ENCODE measurements at regions not wholly inside any gene's neighbourhood (a gene's known extent, or its start where the extent isn't known, plus 50 kb on each side); places are given as distances from the start of the nearest gene placed in this dataset.

DNA sequence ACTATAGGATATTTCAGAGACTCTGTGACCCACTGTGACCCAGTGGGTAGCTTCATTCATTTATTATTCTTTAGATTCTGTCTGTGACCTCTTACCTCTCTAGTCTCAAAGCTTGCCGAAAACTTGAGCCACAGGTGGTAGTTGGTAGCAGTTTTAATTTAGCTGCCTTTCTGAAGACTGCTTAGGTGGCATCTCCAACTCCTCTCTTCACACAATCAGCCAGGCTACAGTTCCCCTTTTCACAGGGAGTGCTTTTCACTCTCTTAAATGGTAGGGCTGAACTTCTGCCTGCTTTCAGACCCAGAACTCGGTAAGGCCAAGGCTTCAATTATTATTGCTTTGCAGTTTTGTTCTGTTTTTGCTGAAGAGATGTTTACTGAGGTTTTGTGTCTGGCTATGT, 349.6 kb downstream of the ARL6IP6 start:
- TF ChIP-seq, protein P1, sequence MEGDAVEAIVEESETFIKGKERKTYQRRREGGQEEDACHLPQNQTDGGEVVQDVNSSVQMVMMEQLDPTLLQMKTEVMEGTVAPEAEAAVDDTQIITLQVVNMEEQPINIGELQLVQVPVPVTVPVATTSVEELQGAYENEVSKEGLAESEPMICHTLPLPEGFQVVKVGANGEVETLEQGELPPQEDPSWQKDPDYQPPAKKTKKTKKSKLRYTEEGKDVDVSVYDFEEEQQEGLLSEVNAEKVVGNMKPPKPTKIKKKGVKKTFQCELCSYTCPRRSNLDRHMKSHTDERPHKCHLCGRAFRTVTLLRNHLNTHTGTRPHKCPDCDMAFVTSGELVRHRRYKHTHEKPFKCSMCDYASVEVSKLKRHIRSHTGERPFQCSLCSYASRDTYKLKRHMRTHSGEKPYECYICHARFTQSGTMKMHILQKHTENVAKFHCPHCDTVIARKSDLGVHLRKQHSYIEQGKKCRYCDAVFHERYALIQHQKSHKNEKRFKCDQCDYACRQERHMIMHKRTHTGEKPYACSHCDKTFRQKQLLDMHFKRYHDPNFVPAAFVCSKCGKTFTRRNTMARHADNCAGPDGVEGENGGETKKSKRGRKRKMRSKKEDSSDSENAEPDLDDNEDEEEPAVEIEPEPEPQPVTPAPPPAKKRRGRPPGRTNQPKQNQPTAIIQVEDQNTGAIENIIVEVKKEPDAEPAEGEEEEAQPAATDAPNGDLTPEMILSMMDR (conservative IDR thresholded peaks at IDR 0.05), result no peak
- no peak for TF ChIP-seq EZH2 (IDR thresholded peaks at IDR 0.05; ENCODE audit: low read depth)
